Prostate gland (tissue), 2 donors: ENCODE measurements at regions not wholly inside any gene's neighbourhood (a gene's known extent, or its start where the extent isn't known, plus 50 kb on each side); places are given as distances from the start of the nearest gene placed in this dataset.
A peak's percentile ranks its signal among the peaks of the same experiment; 100 is the strongest.

ENCODE experiments used
- CTCF ChIP-seq, 4 experiments: fragments of 200-600 bp in 2 of 4; fragments of 450-650 bp in 2 of 4; sonication (generic) in 2 of 4; IDR thresholded peaks; 1 replicate in 3 of 4; 2 replicates in 1 of 4; pipeline ENCODE4 v1.5.1; 2016 to 2019; ENCODE audit warnings: antibody characterized with exemption in 4 of 4, mild to moderate bottlenecking in 2 of 4, moderate library complexity in 2 of 4
- POLR2AphosphoS5 ChIP-seq: sonication (generic); formaldehyde crosslinking; IDR thresholded peaks from one replicate; pipeline ENCODE4 v1.6.1; 2017; ENCODE audit warnings: antibody characterized with exemption

GRCh38 chr19:27746691-27747380, 1466.1 kb downstream of the UQCRFS1 start:
- TF ChIP-seq POLR2AphosphoS5 = no peak
- peak in 2 of 4 experiments; percentile 30 to 40 for TF ChIP-seq CTCF (IDR thresholded peaks at IDR 0.05)
